AG08395 (cell line): ENCODE measurements at regions not wholly inside any gene's neighbourhood (a gene's known extent, or its start where the extent isn't known, plus 50 kb on each side); places are given as distances from the start of the nearest gene placed in this dataset.
A peak's percentile ranks its signal among the peaks of the same experiment; 100 is the strongest.
"Not testable (repeated sequence)": the region's sequence is repeated elsewhere in the genome, so short reads cannot be mapped to it uniquely, and the experiment has no call there.

Source experiments
- DNase-seq: peaks from one replicate; pipeline ENCODE4 v3.0.0; 2012; ENCODE audit warnings: mixed read lengths, low spot score

DNA sequence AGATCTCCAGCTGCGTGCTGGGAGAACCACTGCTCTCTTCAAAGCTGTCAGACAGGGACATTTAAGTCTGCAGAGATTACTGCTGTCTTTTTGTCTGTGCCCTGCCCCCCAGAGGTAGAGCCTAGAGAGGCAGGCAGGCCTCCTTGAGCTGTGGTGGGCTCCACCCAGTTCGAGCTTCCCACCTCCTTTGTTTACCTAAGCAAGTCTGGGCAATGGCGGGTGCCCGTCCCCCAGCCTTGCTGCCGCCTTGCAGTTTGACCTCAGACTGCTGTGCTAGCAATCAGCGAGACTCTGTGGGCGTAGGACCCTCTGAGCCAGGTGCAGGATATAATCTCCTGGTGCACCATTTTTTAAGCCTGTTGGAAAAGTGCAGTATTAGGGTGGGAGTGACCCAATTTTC lies 128.6 kb downstream of the ACTR3 start:
- DNase-seq, result not testable (repeated sequence)

DNA sequence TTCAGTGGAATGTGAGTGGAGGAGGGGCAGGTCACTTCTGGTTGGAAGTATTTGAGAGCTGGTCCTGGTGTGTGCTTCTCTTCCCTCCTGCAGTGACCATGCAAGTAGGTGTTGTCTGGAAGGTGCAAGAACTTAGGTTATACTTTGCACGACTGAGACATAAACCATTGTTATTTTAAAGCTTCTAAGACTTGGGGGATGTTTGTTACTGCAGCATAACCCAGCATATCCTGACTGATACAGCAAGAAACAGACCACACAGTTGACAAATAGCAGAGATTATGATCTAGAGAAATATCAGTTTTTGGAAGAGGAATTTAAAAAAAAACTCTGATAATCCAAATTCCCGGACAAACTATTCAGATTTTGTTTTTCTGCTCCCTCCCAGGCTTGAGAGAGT lies 130.8 kb downstream of the ACTR3 start:
- DNase-seq, result no peak

DNA sequence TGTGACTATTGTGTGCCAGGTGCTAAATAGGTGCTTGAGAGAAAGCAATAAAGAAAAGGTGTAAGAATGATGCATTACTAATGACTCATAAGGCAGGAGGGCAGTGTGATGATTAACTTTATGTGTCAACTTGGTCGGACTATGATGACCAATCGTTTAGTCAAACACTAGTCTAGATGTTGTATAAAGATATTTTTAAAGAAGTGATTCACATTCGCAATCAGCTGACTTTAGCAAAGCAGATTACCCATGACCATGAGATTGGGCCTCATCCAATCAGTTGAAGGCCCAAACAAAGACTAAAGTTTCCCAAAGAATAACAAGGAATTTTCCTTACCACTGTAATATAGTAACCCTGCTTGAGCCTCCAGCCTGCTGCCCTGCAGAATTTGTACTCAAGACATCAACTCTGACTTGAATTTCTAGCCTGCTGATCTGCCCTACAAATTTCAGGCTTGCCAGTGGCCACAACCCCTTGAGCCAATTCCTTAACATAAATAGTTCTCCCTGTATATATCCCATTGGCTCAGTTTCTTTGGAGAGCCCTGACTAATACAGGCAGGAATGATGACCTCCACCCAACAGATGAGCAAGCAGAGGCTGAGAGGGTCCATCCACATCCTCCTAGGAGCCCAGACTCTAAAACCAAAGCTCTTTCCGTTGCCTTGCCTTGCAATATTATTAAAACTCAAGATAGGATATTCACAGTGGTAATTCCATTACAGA lies 132.6 kb downstream of the ACTR3 start:
- peak; percentile 51 for DNase-seq

DNA sequence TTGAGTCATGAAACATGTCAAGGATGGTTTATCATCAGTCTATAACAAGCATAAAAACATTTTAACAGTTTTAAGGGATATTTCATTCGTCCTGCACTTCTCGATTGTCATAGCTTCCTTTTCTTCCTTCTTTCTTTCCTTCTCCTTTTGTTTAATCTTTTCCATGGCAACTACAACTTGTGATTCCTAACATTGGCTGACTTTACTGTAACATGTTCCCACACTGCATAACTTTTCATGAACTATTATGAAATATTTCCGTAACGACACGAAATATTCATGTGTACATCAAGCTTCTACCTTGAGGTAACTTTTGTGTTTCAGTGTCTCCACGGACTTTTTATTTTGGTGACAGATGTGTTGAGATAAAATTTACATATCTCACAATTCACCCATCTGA lies 134.4 kb downstream of the ACTR3 start:
- no peak for DNase-seq

DNA sequence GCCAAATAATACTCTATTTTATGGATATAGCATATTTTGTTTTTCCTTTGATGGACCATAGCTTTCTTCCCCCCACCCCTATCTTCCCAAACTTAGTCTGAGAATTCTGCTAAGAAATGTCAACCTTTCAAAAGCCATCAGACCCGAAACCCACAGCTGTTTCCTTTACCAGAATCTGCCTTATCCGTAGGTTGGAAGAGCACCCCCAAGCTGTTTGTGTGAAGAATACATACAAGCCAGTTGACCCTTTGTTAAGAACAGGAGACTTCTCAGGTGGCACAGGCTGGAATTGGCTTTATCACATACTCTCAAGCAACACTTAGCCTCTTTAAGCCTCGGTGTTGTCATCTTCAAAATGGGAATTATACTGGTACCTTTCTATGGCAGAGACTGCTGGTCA lies 135.1 kb downstream of the ACTR3 start:
- DNase-seq, result no peak

DNA sequence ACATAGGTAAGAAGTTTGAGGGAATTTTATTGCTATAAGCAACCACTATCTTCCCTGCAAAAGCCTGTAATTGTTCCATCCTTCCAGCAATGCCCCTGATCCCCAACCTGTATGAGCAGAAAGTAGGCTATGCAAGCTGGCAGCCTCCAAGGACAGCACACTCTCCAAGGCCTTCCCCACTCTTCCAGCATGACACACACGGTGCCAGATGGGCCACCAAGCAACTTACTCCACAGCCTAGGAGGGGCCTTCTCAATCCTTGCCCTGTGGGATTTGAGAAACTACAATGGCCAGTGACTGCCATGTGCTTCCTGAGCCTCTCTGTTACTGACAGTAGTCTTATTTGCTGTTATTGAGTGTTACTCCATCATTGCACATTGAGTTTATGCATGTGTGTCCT lies 137.5 kb downstream of the ACTR3 start:
- no peak for DNase-seq

DNA sequence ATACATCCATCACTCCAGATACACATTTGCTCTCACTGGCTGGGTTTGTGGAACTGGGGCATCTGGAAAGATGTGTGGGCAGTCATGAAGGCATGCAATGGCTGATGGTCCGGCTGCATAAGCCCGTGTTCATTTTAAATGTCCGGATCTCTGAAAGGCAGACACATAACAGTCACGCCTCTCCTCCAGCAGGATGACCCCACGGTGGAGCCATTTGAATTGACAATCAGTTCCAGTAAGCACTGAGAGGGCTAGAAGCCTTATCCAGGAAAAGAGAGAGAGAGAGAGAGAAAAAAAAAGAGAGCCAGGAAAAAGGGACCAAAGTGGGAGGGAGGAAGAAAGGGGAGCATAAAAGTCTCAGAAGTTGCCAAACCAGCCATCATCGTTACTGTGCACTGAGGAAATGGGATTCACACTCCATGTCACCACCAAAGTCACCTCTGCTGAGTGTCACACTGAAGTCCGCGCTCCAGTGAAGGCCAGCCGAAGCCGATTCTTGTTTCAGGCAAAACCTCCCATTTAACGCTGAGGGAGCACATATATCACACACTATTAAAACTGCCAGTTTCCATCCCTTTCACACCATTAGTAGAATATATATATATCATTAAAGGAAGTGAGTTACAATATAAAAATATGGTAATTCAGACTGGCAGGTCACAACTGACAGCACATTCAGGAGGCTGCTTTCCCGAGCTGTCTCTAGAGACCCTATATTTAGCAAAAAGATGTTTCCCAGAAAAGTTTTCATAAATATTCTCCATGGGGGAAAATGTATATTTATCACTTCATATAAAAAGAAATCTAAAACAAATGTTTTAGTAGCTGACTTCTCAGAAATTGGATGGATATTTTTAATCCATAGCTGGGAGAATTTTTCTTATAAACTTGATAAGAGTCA lies 142.0 kb downstream of the ACTR3 start:
- DNase-seq, result no peak

- no peak for DNase-seq
Observed at GRCh38 chr2:114032705-114033104, 142.8 kb downstream of the ACTR3 start.

DNA sequence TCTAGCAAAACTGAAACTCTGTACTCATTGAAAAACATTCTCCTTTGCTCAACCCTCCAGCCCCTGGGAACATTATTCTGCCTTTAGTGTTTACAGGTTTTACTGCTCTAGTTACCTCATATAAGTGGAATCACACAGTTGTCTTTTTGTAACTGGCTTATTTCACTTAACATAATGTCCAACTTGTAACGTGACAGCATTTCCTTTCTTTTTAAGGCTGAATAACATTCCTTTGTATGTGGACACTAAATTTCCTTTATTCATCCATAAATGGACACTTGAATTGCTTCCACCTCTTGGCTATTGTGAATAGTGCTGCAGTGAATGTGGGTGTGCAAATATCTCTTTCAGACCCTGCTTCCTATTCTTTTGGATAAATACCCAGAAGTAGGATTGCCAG lies 144.9 kb downstream of the ACTR3 start:
- no peak for DNase-seq

- no peak for DNase-seq
Observed at GRCh38 chr2:114038710-114039109, 148.8 kb downstream of the ACTR3 start.

- no peak for DNase-seq
Observed at GRCh38 chr2:114039677-114040076, 149.8 kb downstream of the ACTR3 start.

DNA sequence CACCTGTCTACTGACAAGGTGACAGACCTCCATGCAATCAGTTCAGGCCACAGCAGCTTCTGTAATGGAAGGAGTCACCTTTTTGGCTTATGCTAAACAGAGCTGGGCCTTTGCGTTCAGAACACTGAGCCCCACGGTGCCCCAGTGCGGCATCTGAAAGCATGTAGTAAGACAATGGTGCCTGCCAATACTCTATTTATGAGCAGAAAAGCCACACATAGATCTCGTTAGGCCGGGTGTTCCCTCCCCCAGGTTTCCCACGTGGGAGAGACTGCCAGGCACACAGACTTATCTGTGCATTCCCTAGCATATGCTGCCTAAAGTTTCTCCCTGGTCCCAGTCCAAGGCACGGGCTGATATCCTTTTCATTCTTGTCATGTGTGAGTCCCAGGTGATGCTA lies 150.9 kb downstream of the ACTR3 start:
- DNase-seq, result no peak

DNA sequence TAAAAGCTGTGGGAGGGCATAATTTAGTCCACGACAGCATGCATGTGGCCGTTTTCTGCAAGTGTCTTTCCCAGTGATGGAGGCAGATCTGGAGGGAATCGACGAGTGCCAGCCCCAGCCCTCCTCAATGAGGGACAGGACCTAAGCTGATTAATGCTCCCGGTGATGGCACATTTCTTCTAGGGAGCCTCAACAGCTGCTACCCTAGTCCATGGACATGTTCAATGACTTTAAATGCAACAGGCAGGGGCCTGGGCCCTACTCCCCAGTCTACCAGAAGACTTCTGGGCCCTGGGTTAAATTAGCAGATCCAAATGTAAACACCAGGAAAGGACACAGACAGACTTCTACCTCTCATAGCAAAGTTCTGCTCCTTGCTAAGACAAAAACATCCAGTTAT lies 155.1 kb downstream of the ACTR3 start:
- no peak for DNase-seq

- DNase-seq, result no peak
Observed at GRCh38 chr2:114046373-114046772, 156.5 kb downstream of the ACTR3 start.

- no peak for DNase-seq
Observed at GRCh38 chr2:114046866-114047435, 157.1 kb downstream of the ACTR3 start.

GRCh38 chr2:114049280-114049679 lies 159.4 kb downstream of the ACTR3 start:
- DNase-seq, result no peak

- DNase-seq, result no peak
Observed at GRCh38 chr2:114049826-114050225, 159.9 kb downstream of the ACTR3 start.

DNA sequence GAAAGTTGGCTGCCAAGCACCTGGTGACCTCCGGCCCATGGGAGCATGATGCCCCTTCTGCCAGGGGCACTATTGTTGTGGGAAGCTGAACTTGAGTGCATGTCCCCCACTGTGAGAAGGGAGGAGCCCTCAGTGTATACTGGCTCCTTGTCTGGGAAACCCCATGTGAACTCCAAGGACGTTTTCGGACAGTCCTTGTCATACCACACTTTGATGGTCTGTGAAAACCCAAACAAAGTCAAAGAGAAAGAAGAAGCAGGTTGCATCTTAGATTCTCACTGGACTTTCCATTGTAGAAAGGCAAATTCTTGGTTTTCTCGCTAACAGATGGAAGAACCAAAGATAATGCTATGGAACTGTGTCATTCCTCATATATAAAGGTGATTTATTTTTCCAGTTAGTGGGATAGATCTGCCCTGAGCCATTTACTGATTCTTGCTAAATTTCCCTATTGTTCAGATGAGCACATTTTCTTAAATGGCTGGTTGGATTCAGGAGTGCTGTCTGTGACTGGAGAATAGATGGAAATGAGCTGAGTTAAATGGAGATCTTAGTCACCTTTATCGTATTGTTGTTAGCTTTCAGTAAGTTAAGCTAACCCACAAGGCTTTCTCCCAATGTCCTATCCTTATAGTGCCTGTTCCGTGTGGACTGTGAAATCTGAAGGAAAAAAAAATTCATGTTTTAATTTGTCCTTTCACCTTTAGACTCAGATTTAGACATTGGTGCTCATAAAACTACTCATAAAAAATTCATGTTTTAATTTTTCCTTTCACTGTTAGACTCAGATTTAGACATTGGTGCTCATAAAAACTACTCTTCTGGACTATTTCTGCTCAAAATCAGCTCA lies 166.6 kb downstream of the ACTR3 start:
- no peak for DNase-seq

GRCh38 chr2:114057638-114058037 lies 167.7 kb downstream of the ACTR3 start:
- no peak for DNase-seq

DNA sequence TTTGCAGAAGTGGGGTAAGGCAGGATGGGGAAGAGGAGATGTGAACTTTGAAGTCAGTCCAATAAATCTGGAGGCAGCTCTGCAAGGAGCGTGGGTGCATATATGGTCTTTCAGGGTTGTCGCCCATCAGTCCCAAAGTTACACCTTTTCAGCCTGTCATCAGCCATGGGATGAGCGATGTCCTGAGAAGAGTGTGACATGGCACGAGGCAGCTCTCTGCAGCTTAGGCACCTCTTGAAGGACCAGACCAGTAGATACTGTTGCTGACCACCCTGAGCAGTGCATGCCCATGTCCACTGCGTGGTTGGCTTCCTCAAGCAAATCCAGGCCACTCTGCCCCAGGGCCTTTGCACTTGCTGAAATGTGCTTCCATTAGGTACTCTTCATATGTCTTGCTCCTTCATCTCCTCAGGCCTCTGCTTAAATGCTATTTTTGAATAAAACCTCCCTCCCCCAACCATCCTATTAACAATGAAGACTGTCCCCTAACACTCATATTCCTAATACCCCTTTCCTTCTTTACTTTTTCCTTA lies 171.7 kb downstream of the ACTR3 start:
- DNase-seq, result no peak

DNA sequence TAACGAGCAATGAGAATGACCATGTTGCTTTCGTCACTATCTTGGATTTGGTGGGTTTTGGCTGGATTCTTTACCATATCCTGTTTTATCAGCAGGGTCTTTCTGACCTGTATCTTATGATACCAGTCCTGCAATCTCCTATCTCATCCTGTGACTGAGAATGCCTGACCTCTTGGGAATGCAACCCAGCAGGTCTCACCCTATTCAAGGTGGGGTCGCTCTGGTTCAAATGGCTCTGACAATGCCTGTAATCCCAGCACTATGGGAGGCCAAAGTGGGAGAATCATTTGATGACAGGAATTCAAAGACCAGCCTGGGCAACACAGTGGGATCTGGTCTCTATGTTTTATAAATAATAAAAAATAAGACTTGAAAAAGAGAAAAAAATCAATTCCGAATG lies 173.5 kb downstream of the ACTR3 start:
- DNase-seq, result no peak

DNA sequence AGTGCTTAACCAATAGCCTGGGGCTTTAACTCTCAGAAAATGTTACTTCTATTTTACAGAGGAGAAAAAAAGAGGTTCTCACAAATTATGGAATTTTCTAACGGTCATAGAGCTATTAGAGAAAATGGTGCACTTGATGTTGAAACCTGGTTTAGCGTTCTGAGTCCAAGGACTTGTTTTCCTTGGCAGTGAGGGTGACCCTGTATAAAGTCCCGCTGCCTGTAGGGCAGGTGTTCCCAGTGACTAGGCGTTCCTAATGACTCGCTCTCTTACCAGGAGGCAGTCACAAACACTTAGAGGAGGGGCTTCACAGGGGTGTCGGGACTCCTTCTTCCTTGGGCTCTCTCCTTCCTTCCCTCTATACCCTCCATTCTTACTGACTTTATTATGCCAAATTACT lies 175.8 kb downstream of the ACTR3 start:
- DNase-seq, result no peak
